ENCODE measurements at regions not wholly inside any gene's neighbourhood (a gene's known extent, or its start where the extent isn't known, plus 50 kb on each side); places are given as distances from the start of the nearest gene placed in this dataset.

DNA sequence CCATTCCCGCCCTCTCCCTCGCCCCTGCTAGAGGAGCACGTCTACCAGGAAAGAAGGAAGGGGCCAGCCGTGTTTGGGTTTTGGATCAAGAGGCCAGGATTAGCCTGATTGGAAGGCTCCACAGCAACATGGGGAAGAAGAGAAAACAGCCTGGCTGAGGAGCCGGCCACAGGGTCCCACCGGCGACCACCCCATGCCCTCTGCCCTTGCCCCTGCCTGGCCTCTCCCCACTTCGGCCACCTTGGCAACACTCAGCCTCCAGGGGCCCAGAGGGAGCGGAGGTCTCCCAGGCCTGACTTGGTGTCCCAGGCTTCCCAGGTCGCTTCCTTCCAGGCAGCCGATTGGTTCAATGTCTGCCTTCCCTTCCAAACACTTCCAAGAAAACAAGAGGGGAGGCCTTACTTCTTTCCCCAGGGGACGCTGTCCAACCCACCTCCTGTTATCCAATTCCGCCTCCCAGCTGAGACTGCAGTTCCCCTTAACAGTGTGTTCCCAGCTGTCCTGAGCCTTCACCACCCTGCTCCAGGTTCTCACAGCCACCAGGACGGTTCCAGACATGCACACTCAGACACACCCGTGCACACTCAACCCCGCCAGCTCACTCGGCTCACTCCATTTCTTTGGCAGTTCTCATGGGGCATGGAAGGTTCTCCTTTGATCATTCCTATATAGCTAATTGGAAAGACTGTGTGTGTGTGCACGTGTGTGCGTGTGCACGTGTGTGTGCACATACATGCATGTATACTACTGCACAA is 65.4 kb downstream of the RBFOX3 start:
- TF ChIP-seq EZH2 (IDR thresholded peaks at IDR 0.05; ENCODE audit: borderline replicate concordance, insufficient read depth, low read length, poor library complexity, severe bottlenecking), result no peak
- TF ChIP-seq, protein P1, sequence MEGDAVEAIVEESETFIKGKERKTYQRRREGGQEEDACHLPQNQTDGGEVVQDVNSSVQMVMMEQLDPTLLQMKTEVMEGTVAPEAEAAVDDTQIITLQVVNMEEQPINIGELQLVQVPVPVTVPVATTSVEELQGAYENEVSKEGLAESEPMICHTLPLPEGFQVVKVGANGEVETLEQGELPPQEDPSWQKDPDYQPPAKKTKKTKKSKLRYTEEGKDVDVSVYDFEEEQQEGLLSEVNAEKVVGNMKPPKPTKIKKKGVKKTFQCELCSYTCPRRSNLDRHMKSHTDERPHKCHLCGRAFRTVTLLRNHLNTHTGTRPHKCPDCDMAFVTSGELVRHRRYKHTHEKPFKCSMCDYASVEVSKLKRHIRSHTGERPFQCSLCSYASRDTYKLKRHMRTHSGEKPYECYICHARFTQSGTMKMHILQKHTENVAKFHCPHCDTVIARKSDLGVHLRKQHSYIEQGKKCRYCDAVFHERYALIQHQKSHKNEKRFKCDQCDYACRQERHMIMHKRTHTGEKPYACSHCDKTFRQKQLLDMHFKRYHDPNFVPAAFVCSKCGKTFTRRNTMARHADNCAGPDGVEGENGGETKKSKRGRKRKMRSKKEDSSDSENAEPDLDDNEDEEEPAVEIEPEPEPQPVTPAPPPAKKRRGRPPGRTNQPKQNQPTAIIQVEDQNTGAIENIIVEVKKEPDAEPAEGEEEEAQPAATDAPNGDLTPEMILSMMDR (IDR thresholded peaks at IDR 0.05; ENCODE audit: poor library complexity, severe bottlenecking), result no peak
- TF ChIP-seq, protein P2, sequence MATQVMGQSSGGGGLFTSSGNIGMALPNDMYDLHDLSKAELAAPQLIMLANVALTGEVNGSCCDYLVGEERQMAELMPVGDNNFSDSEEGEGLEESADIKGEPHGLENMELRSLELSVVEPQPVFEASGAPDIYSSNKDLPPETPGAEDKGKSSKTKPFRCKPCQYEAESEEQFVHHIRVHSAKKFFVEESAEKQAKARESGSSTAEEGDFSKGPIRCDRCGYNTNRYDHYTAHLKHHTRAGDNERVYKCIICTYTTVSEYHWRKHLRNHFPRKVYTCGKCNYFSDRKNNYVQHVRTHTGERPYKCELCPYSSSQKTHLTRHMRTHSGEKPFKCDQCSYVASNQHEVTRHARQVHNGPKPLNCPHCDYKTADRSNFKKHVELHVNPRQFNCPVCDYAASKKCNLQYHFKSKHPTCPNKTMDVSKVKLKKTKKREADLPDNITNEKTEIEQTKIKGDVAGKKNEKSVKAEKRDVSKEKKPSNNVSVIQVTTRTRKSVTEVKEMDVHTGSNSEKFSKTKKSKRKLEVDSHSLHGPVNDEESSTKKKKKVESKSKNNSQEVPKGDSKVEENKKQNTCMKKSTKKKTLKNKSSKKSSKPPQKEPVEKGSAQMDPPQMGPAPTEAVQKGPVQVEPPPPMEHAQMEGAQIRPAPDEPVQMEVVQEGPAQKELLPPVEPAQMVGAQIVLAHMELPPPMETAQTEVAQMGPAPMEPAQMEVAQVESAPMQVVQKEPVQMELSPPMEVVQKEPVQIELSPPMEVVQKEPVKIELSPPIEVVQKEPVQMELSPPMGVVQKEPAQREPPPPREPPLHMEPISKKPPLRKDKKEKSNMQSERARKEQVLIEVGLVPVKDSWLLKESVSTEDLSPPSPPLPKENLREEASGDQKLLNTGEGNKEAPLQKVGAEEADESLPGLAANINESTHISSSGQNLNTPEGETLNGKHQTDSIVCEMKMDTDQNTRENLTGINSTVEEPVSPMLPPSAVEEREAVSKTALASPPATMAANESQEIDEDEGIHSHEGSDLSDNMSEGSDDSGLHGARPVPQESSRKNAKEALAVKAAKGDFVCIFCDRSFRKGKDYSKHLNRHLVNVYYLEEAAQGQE (IDR thresholded peaks at IDR 0.05; ENCODE audit: borderline replicate concordance), result no peak
- TF ChIP-seq POLR2AphosphoS5 (IDR thresholded peaks at IDR 0.05), result no peak

Measured in neural cell (in vitro differentiated cells).